HepG2 (cell line): ENCODE measurements at regions not wholly inside any gene's neighbourhood (a gene's known extent, or its start where the extent isn't known, plus 50 kb on each side); places are given as distances from the start of the nearest gene placed in this dataset.

ENCODE experiments used
- ATAC-seq: fragments of 200-7000 bp; cut with Tn5 transposase; 3 replicates; pipeline ENCODE4 v1.9.1; 2020; ENCODE audit warnings: mild to moderate bottlenecking, moderate library complexity
- BruUV-seq: library from RNA; stranded (reverse); fragments of 400-500 nt; replicated peaks from 2 replicates; lab custom pipeline; 2021; lab: Mats Ljungman, UMichigan
- CTCF ChIA-PET: fragments of 300-600 bp; formaldehyde crosslinking; extraction: SDS; loops from one replicate; lab custom pipeline; 2021; ENCODE audit warnings: low total read pairs, inconsistent platforms, low intra/inter-chr PET ratio; lab: Yijun Ruan, JAX
- POLR2A ChIA-PET: fragments of 350-600 bp; sonication (Branson Sonifier 250); formaldehyde crosslinking; loops from one replicate; lab custom pipeline; 2020; ENCODE audit warnings: antibody characterized with exemption, inconsistent platforms; lab: Yijun Ruan, JAX
- DNase-seq: peaks from one replicate; pipeline ENCODE4 v3.0.0-alpha.2; 2015; ENCODE audit warnings: low spot score
- FAIRE-seq: peaks from 3 replicates; lab custom pipeline; 2011; peaks lifted over from hg19 to GRCh38; lab: Jason Lieb, UNC
- H2AFZ ChIP-seq: one replicate; pipeline ENCODE4 v1.6.1; 2011; ENCODE audit warnings: low read length, inconsistent platforms
- H3K27ac ChIP-seq: fragments of 300-600 bp; 3 replicates; pipeline ENCODE4 v1.8.0; 2011; ENCODE audit warnings: mixed run types, mild to moderate bottlenecking, mixed read lengths, low read length, inconsistent platforms; ENCODE audit not compliant: insufficient read depth; ENCODE audit errors: extremely low read length
- H3K27me3 ChIP-seq, 2 experiments: fragments of 200-600 bp in 1 of 2; 2 replicates in 1 of 2; 3 replicates in 1 of 2; pipeline versions ENCODE4 v1.6.0 to v1.8.0; 2011; ENCODE audit warnings: low read length in 2 of 2, mild to moderate bottlenecking in 2 of 2, moderate library complexity in 2 of 2, inconsistent platforms in 1 of 2; ENCODE audit not compliant: insufficient read depth in 2 of 2, control insufficient read depth in 1 of 2
- H3K36me3 ChIP-seq, 2 experiments: fragments of 200-600 bp in 1 of 2; replicated peaks in 1 of 2; 2 replicates in 1 of 2; 3 replicates in 1 of 2; pipeline versions ENCODE4 v1.5.1 to v1.8.0; 2011; ENCODE audit warnings: low read length in 2 of 2, inconsistent platforms in 1 of 2; ENCODE audit not compliant: insufficient read depth in 2 of 2, control insufficient read depth in 1 of 2
- H3K4me1 ChIP-seq: 2 replicates; pipeline ENCODE4 v1.5.1; 2012; ENCODE audit warnings: low read length, inconsistent platforms; ENCODE audit not compliant: insufficient read depth
- H3K4me2 ChIP-seq: 2 replicates; pipeline ENCODE4 v1.6.0; 2011; ENCODE audit warnings: low read depth, low read length, inconsistent platforms
- H3K4me3 ChIP-seq, 3 experiments: fragments of 200-600 bp in 1 of 3; sonication (generic), shearing (Covaris generic) in 1 of 3; replicated peaks in 1 of 3; 2 replicates each; pipeline ENCODE4 v1.5.1; 2011 to 2016; ENCODE audit warnings: low read length in 3 of 3, inconsistent platforms in 2 of 3, low read depth in 2 of 3, mild to moderate bottlenecking in 2 of 3, control low read depth in 1 of 3, mixed read lengths in 1 of 3; ENCODE audit not compliant: insufficient read depth in 1 of 3
- H3K79me2 ChIP-seq: one replicate; pipeline ENCODE4 v1.6.1; 2011; ENCODE audit warnings: low read length, inconsistent platforms; ENCODE audit not compliant: insufficient read depth
- H3K9ac ChIP-seq: 2 replicates; pipeline ENCODE4 v1.6.0; 2011; ENCODE audit warnings: mild to moderate bottlenecking, low read depth, low read length, inconsistent platforms; ENCODE audit not compliant: insufficient read depth
- H3K9me3 ChIP-seq: 2 replicates; pipeline ENCODE4 v1.5.1; 2012; ENCODE audit warnings: mild to moderate bottlenecking, low read length
- H4K20me1 ChIP-seq: 2 replicates; pipeline ENCODE4 v1.6.0; 2011; ENCODE audit warnings: inconsistent platforms, mild to moderate bottlenecking, low read length, moderate library complexity; ENCODE audit not compliant: insufficient read depth
- ATF7-NPFF ChIP-seq: sonication (generic); formaldehyde crosslinking; IDR thresholded peaks from 2 replicates; pipeline ENCODE4 v1.8.1; 2023; ENCODE audit warnings: mild to moderate bottlenecking, low read depth, missing genetic modification reagents, moderate library complexity
- CHD2 ChIP-seq: IDR thresholded peaks from 2 replicates; pipeline ENCODE4 v1.6.1; 2011; ENCODE audit warnings: low read depth, low read length, improper control_type of control experiment
- E2F5 ChIP-seq: sonication (generic); formaldehyde crosslinking; conservative IDR thresholded peaks from 2 replicates; pipeline ENCODE4 v1.4.0; 2020; ENCODE audit warnings: missing genetic modification reagents
- ELF1 ChIP-seq: sonication (generic); formaldehyde crosslinking; IDR thresholded peaks from 2 replicates; pipeline ENCODE4 v1.4.0; 2020; ENCODE audit warnings: missing genetic modification reagents
- GABPB1 ChIP-seq: IDR thresholded peaks from 2 replicates; pipeline ENCODE4 v1.6.1; 2016; ENCODE audit warnings: mild to moderate bottlenecking, missing genetic modification reagents, moderate library complexity, missing compliant biosample characterization
- IRX3 ChIP-seq: sonication (generic); formaldehyde crosslinking; IDR thresholded peaks from 2 replicates; pipeline ENCODE4 v1.8.1; 2023; ENCODE audit warnings: mild to moderate bottlenecking, low read depth, missing genetic modification reagents, borderline replicate concordance
- MAX ChIP-seq: IDR thresholded peaks from 2 replicates; pipeline ENCODE4 v1.6.1; 2012; ENCODE audit warnings: inconsistent platforms
- MAZ ChIP-seq, 2 experiments: sonication (generic) in 1 of 2; formaldehyde crosslinking in 1 of 2; IDR thresholded peaks; 2 replicates each; pipeline versions ENCODE4 v1.5.0 to v1.6.1; 2012 to 2020; ENCODE audit warnings: low read depth in 2 of 2, mild to moderate bottlenecking in 2 of 2, borderline replicate concordance in 1 of 2, improper control_type of control experiment in 1 of 2, low read length in 1 of 2, missing genetic modification reagents in 1 of 2, moderate library complexity in 1 of 2
- MLLT10 ChIP-seq: sonication (generic); formaldehyde crosslinking; IDR thresholded peaks from 2 replicates; pipeline ENCODE4 v1.4.0; 2020; ENCODE audit warnings: missing genetic modification reagents
- PRDM15 ChIP-seq: sonication (generic); formaldehyde crosslinking; IDR thresholded peaks from 2 replicates; pipeline ENCODE4 v1.4.0; 2020; ENCODE audit warnings: missing genetic modification reagents
- SAFB2 ChIP-seq: sonication (generic); formaldehyde crosslinking; IDR thresholded peaks from 2 replicates; pipeline ENCODE4 v1.5.1; 2020; ENCODE audit warnings: missing genetic modification reagents, low read depth, mild to moderate bottlenecking, borderline replicate concordance
- SETDB1 ChIP-seq: sonication (generic); formaldehyde crosslinking; IDR thresholded peaks from 2 replicates; pipeline ENCODE4 v1.5.1; 2020; ENCODE audit warnings: missing genetic modification reagents, mild to moderate bottlenecking, borderline replicate concordance
- ZBTB20 ChIP-seq: sonication (generic); formaldehyde crosslinking; IDR thresholded peaks from 2 replicates; pipeline ENCODE4 v1.8.1; 2023; ENCODE audit warnings: missing genetic modification reagents, low read depth, mild to moderate bottlenecking, borderline replicate concordance
- ZGPAT ChIP-seq: IDR thresholded peaks from 2 replicates; pipeline ENCODE4 v1.6.1; 2016; ENCODE audit warnings: mild to moderate bottlenecking
- ZNF251 ChIP-seq: sonication (generic); formaldehyde crosslinking; IDR thresholded peaks from 2 replicates; pipeline ENCODE4 v1.9.0; 2021; ENCODE audit warnings: mild to moderate bottlenecking, missing genetic modification reagents
- ZNF367 ChIP-seq: sonication (generic); formaldehyde crosslinking; IDR thresholded peaks from 2 replicates; pipeline ENCODE4 v1.4.0; 2020; ENCODE audit warnings: missing genetic modification reagents, borderline replicate concordance
- ZNF761 ChIP-seq: sonication (generic); formaldehyde crosslinking; conservative IDR thresholded peaks from 2 replicates; pipeline ENCODE4 v1.4.0; 2020; ENCODE audit warnings: mild to moderate bottlenecking, missing genetic modification reagents
- WGBS: methylation state at CpG from one replicate; pipeline ENCODE4 v1.1.6; 2017; ENCODE audit warnings: low lambda C conversion rate; 5-methylcytosine and 5-hydroxymethylcytosine counted together
- in situ Hi-C: cut with HindIII; loops from 2 replicates; pipeline ENCODE4 v1.10.0; 2017; ENCODE audit warnings: low pct_unique_long_range_greater_than_20kb; ENCODE audit not compliant: extremely low pct_ligation_motif_present
- intact Hi-C: fragments of 100-400 bp; cut with micrococcal nuclease; formaldehyde crosslinking; loops from one replicate; pipeline ENCODE4 v1.10.0; 2022; ENCODE audit not compliant: unreplicated experiment

GRCh38 chr10:125417605-125418004 is 257.2 kb upstream of the CTBP2 start:
- Histone ChIP-seq H3K27me3 (peaks cover 3 to 23% of the 10 kb centered on the region in 2 experiments; a peak in 2 of 5 replicates), H3K4me2 (no peak overlapping the region), H3K4me3 (no peak overlapping the region), H3K4me1 (no peaks in the 10 kb centered on the region), H2AFZ (no peak overlapping the region), H4K20me1 (no peaks in the 10 kb centered on the region), H3K9me3 (no peaks in the 10 kb centered on the region), H3K9ac (no peak overlapping the region), H3K36me3 (no peaks in the 10 kb centered on the region), H3K27ac (no peak overlapping the region), H3K79me2 (no peaks in the 10 kb centered on the region)
- ATAC-seq: no peak
- in situ Hi-C loops (no loop called here), intact Hi-C loops (no loop called here)
- WGBS: 9% methylated on average over 6 of the region's 6 CpGs
- BruUV-seq: no TSS peak
- no peak for DNase-seq
- ChIA-PET POLR2A (no interaction called here), CTCF (no interaction called here)
- TF ChIP-seq E2F5 (CRISPR knock-in tag) (no peak), ZNF251 (CRISPR knock-in tag) (no peak), ZNF761 (CRISPR knock-in tag) (no peak), MAZ (IDR thresholded peaks at IDR 0.05; ENCODE audit: borderline replicate concordance, low read depth, low read length) (no peak), MAZ (CRISPR knock-in tag; IDR thresholded peaks at IDR 0.05; ENCODE audit: low read depth) (no peak), ATF7-NPFF (CRISPR knock-in tag) (no peak), MLLT10 (CRISPR knock-in tag) (no peak), ELF1 (no peak), MAX (no peak), CHD2 (no peak), IRX3 (CRISPR knock-in tag) (no peak), ZBTB20 (CRISPR knock-in tag) (no peak), SAFB2 (no peak), GABPB1 (CRISPR knock-in tag) (no peak), SETDB1 (CRISPR knock-in tag) (no peak), ZGPAT (CRISPR knock-in tag) (no peak), PRDM15 (CRISPR knock-in tag) (no peak), ZNF367 (CRISPR knock-in tag) (no peak)
- no peak for FAIRE-seq
